ENCODE measurements at regions not wholly inside any gene's neighbourhood (a gene's known extent, or its start where the extent isn't known, plus 50 kb on each side); places are given as distances from the start of the nearest gene placed in this dataset.

DNA sequence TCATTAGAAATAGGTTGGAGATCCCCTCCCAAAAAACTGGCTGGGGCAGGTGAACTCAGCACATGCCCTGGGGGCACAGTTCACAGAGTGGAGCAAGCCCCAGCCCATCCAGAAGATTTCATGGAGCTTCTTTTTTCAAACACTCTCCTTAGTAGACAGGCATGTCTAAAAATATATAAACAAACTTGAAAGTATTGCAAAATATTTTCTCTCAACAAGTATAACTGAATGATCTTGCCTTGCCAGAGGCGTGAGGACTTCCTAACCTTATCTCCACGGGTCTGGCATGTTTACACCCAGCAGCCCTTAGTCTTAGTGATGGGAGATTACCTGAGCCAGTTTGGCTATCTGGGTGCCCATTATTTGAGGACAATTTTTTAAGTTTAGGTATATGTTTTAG is 107.1 kb downstream of the QRSL1 start:
- TF ChIP-seq, protein P1, sequence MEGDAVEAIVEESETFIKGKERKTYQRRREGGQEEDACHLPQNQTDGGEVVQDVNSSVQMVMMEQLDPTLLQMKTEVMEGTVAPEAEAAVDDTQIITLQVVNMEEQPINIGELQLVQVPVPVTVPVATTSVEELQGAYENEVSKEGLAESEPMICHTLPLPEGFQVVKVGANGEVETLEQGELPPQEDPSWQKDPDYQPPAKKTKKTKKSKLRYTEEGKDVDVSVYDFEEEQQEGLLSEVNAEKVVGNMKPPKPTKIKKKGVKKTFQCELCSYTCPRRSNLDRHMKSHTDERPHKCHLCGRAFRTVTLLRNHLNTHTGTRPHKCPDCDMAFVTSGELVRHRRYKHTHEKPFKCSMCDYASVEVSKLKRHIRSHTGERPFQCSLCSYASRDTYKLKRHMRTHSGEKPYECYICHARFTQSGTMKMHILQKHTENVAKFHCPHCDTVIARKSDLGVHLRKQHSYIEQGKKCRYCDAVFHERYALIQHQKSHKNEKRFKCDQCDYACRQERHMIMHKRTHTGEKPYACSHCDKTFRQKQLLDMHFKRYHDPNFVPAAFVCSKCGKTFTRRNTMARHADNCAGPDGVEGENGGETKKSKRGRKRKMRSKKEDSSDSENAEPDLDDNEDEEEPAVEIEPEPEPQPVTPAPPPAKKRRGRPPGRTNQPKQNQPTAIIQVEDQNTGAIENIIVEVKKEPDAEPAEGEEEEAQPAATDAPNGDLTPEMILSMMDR (IDR thresholded peaks at IDR 0.05; ENCODE audit: poor library complexity, severe bottlenecking), result no peak
- Histone ChIP-seq H3K27ac (ENCODE audit: low read length) (no peak overlapping the region), H3F3A (ENCODE audit: insufficient read depth, low read length, poor library complexity, severe bottlenecking) (no peaks in the 10 kb centered on the region), H3K9me2 (ENCODE audit: insufficient read depth, low read length) (no peaks in the 10 kb centered on the region), H4K20me1 (ENCODE audit: insufficient read depth) (no peaks in the 10 kb centered on the region), H3K27me3 (ENCODE audit: insufficient read depth, low read depth, low read length) (no peaks in the 10 kb centered on the region), H3K79me2 (replicated peaks; ENCODE audit: insufficient read depth, low read length) (no peaks in the 10 kb centered on the region), H3K9me3 (ENCODE audit: low read length) (no peaks in the 10 kb centered on the region), H3K4me2 (ENCODE audit: low read length) (no peak overlapping the region), H3K9ac (ENCODE audit: low read length) (no peak overlapping the region), H3K4me3 (ENCODE audit: low read length) (no peak overlapping the region), H2AFZ (ENCODE audit: low read depth, low read length) (no peak overlapping the region), H3K36me3 (ENCODE audit: insufficient read depth, low read length) (no peaks in the 10 kb centered on the region)

DNA sequence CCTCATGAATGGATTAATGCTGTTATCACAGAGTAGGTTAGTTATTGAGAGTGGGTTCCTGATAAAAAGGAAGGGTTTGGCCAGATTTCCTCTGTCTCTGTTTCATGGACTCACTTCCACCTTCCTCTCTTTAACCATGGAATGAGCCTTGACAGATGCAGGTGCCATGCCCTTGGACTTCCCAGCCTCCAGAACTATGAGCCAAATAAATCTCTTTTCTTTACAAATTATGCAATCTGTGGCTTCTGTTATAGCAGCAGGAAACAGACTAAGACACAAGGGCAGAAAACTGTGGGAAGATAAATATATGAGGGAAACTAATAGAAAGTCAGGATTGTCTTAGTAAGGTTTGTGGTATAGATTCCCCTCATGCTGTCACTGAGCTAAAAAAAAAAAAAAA is 106.5 kb downstream of the QRSL1 start:
- Histone ChIP-seq H3F3A (ENCODE audit: insufficient read depth, low read length, poor library complexity, severe bottlenecking) (no peaks in the 10 kb centered on the region), H3K36me3 (ENCODE audit: insufficient read depth, low read length) (no peaks in the 10 kb centered on the region), H3K4me3 (ENCODE audit: low read length) (no peak overlapping the region), H3K79me2 (replicated peaks; ENCODE audit: insufficient read depth, low read length) (no peaks in the 10 kb centered on the region), H3K27ac (ENCODE audit: low read length) (no peak overlapping the region), H3K27me3 (ENCODE audit: insufficient read depth, low read depth, low read length) (no peaks in the 10 kb centered on the region), H2AFZ (ENCODE audit: low read depth, low read length) (no peak overlapping the region), H4K20me1 (ENCODE audit: insufficient read depth) (no peaks in the 10 kb centered on the region), H3K9ac (ENCODE audit: low read length) (no peak overlapping the region), H3K4me2 (ENCODE audit: low read length) (no peak overlapping the region), H3K9me2 (ENCODE audit: insufficient read depth, low read length) (no peaks in the 10 kb centered on the region), H3K9me3 (ENCODE audit: low read length) (no peaks in the 10 kb centered on the region)
- no peak for TF ChIP-seq EP300 (conservative IDR thresholded peaks at IDR 0.05; ENCODE audit: poor library complexity, severe bottlenecking)
- TF ChIP-seq, protein P1 (IDR thresholded peaks at IDR 0.05; ENCODE audit: poor library complexity, severe bottlenecking), result no peak
- TF ChIP-seq POLR2AphosphoS5 (IDR thresholded peaks at IDR 0.05), result no peak
- TF ChIP-seq TAF1 (IDR thresholded peaks at IDR 0.05; ENCODE audit: low read depth), result no peak
- TF ChIP-seq SMC3 (conservative IDR thresholded peaks at IDR 0.05; ENCODE audit: poor library complexity), result no peak
- no peak for TF ChIP-seq EZH2 (IDR thresholded peaks at IDR 0.05; ENCODE audit: borderline replicate concordance, insufficient read depth, low read length, poor library complexity, severe bottlenecking)

DNA sequence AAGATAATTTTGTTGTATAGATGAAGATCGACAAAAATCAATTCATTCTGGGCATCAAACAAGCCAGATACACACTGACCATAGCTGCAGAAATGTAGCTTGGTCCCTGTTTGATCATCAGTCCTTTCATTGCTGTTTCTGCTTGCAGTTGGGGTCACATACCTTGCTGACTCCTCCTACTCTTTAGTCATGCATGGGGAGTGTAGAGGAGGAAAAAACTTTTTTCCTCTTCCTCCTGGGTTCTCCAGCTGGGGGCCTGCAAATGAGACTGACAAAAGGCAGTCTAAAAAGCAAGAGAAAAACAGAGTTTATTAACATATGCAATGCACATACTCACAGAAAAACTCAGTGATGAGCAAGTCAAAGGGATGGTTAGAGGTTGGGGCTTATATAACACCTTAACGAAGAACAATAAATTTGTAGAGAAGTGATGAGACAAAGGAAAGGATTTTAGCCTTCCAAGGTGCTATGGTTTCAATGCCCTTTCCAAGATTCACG is 105.8 kb downstream of the QRSL1 start:
- Histone ChIP-seq H2AFZ (ENCODE audit: low read depth, low read length) (no peak overlapping the region), H3K79me2 (replicated peaks; ENCODE audit: insufficient read depth, low read length) (no peaks in the 10 kb centered on the region), H3K27me3 (ENCODE audit: insufficient read depth, low read depth, low read length) (no peaks in the 10 kb centered on the region), H3K36me3 (ENCODE audit: insufficient read depth, low read length) (no peaks in the 10 kb centered on the region), H3K4me2 (ENCODE audit: low read length) (no peak overlapping the region), H4K20me1 (ENCODE audit: insufficient read depth) (no peaks in the 10 kb centered on the region), H3K27ac (ENCODE audit: low read length) (no peak overlapping the region), H3K4me3 (ENCODE audit: low read length) (no peak overlapping the region), H3K9me2 (ENCODE audit: insufficient read depth, low read length) (no peaks in the 10 kb centered on the region), H3F3A (ENCODE audit: insufficient read depth, low read length, poor library complexity, severe bottlenecking) (no peaks in the 10 kb centered on the region), H3K9ac (ENCODE audit: low read length) (no peak overlapping the region), H3K9me3 (ENCODE audit: low read length) (no peaks in the 10 kb centered on the region)
- TF ChIP-seq, protein P1 (IDR thresholded peaks at IDR 0.05; ENCODE audit: poor library complexity, severe bottlenecking), result no peak
- TF ChIP-seq EZH2 (IDR thresholded peaks at IDR 0.05; ENCODE audit: borderline replicate concordance, insufficient read depth, low read length, poor library complexity, severe bottlenecking), result no peak
- TF ChIP-seq EP300 (conservative IDR thresholded peaks at IDR 0.05; ENCODE audit: poor library complexity, severe bottlenecking), result no peak
- TF ChIP-seq, protein P2, sequence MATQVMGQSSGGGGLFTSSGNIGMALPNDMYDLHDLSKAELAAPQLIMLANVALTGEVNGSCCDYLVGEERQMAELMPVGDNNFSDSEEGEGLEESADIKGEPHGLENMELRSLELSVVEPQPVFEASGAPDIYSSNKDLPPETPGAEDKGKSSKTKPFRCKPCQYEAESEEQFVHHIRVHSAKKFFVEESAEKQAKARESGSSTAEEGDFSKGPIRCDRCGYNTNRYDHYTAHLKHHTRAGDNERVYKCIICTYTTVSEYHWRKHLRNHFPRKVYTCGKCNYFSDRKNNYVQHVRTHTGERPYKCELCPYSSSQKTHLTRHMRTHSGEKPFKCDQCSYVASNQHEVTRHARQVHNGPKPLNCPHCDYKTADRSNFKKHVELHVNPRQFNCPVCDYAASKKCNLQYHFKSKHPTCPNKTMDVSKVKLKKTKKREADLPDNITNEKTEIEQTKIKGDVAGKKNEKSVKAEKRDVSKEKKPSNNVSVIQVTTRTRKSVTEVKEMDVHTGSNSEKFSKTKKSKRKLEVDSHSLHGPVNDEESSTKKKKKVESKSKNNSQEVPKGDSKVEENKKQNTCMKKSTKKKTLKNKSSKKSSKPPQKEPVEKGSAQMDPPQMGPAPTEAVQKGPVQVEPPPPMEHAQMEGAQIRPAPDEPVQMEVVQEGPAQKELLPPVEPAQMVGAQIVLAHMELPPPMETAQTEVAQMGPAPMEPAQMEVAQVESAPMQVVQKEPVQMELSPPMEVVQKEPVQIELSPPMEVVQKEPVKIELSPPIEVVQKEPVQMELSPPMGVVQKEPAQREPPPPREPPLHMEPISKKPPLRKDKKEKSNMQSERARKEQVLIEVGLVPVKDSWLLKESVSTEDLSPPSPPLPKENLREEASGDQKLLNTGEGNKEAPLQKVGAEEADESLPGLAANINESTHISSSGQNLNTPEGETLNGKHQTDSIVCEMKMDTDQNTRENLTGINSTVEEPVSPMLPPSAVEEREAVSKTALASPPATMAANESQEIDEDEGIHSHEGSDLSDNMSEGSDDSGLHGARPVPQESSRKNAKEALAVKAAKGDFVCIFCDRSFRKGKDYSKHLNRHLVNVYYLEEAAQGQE (IDR thresholded peaks at IDR 0.05; ENCODE audit: borderline replicate concordance), result no peak
- no peak for TF ChIP-seq TAF1 (IDR thresholded peaks at IDR 0.05; ENCODE audit: low read depth)
- TF ChIP-seq SMC3 (conservative IDR thresholded peaks at IDR 0.05; ENCODE audit: poor library complexity), result no peak
- no peak for TF ChIP-seq MXI1 (conservative IDR thresholded peaks at IDR 0.05; ENCODE audit: poor library complexity, severe bottlenecking)
- TF ChIP-seq POLR2AphosphoS5 (IDR thresholded peaks at IDR 0.05), result no peak
- no peak for TF ChIP-seq RAD21 (conservative IDR thresholded peaks at IDR 0.05)

Measured in neural cell (in vitro differentiated cells).